ENCODE measurements at regions not wholly inside any gene's neighbourhood (a gene's known extent, or its start where the extent isn't known, plus 50 kb on each side); places are given as distances from the start of the nearest gene placed in this dataset.

DNA sequence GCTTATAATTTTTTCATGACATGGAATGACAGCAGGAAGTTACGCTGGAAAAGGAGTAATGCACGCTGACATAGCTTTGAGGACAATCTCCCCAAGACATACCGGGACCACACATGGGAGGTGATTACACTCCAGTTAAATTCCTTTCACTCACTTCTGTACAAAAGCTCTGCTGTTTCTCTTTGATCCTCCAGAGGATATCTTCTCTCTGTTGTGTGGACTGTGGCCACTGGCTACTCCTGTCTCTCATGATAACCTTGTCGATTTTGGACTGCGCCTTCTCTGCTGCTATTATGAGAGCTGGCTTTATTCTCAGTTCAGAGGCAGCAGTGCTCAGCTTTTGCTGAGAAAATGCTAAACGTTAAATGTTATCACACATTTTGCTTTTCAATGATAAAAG, 464.6 kb downstream of the FGF9 start:
- TF ChIP-seq EZH2phosphoT487 (IDR thresholded peaks at IDR 0.05; ENCODE audit: borderline replicate concordance, low read depth) (no peak), SMC3 (IDR thresholded peaks at IDR 0.05; ENCODE audit: low read depth, low read length) (no peak), POLR2AphosphoS5 (IDR thresholded peaks at IDR 0.05; ENCODE audit: low read depth, low read length) (no peak), GABPA (IDR thresholded peaks at IDR 0.05; ENCODE audit: low read depth) (no peak), CHD2 (IDR thresholded peaks at IDR 0.05; ENCODE audit: low read length, partially characterized antibody) (no peak), FOXJ3 (CRISPR knock-in tag; IDR thresholded peaks at IDR 0.05) (no peak), TEAD4 (IDR thresholded peaks at IDR 0.05; ENCODE audit: borderline replicate concordance, insufficient read depth) (no peak)
- TF ChIP-seq, protein P1, sequence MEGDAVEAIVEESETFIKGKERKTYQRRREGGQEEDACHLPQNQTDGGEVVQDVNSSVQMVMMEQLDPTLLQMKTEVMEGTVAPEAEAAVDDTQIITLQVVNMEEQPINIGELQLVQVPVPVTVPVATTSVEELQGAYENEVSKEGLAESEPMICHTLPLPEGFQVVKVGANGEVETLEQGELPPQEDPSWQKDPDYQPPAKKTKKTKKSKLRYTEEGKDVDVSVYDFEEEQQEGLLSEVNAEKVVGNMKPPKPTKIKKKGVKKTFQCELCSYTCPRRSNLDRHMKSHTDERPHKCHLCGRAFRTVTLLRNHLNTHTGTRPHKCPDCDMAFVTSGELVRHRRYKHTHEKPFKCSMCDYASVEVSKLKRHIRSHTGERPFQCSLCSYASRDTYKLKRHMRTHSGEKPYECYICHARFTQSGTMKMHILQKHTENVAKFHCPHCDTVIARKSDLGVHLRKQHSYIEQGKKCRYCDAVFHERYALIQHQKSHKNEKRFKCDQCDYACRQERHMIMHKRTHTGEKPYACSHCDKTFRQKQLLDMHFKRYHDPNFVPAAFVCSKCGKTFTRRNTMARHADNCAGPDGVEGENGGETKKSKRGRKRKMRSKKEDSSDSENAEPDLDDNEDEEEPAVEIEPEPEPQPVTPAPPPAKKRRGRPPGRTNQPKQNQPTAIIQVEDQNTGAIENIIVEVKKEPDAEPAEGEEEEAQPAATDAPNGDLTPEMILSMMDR (IDR thresholded peaks at IDR 0.05), result no peak
- TF ChIP-seq, protein P2, sequence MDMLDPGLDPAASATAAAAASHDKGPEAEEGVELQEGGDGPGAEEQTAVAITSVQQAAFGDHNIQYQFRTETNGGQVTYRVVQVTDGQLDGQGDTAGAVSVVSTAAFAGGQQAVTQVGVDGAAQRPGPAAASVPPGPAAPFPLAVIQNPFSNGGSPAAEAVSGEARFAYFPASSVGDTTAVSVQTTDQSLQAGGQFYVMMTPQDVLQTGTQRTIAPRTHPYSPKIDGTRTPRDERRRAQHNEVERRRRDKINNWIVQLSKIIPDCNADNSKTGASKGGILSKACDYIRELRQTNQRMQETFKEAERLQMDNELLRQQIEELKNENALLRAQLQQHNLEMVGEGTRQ (IDR thresholded peaks at IDR 0.05; ENCODE audit: borderline replicate concordance, low read depth, low read length), result no peak
- TF ChIP-seq, protein P3, sequence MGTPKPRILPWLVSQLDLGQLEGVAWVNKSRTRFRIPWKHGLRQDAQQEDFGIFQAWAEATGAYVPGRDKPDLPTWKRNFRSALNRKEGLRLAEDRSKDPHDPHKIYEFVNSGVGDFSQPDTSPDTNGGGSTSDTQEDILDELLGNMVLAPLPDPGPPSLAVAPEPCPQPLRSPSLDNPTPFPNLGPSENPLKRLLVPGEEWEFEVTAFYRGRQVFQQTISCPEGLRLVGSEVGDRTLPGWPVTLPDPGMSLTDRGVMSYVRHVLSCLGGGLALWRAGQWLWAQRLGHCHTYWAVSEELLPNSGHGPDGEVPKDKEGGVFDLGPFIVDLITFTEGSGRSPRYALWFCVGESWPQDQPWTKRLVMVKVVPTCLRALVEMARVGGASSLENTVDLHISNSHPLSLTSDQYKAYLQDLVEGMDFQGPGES (IDR thresholded peaks at IDR 0.05; ENCODE audit: low read depth, low read length), result no peak
- TF ChIP-seq, protein P4, sequence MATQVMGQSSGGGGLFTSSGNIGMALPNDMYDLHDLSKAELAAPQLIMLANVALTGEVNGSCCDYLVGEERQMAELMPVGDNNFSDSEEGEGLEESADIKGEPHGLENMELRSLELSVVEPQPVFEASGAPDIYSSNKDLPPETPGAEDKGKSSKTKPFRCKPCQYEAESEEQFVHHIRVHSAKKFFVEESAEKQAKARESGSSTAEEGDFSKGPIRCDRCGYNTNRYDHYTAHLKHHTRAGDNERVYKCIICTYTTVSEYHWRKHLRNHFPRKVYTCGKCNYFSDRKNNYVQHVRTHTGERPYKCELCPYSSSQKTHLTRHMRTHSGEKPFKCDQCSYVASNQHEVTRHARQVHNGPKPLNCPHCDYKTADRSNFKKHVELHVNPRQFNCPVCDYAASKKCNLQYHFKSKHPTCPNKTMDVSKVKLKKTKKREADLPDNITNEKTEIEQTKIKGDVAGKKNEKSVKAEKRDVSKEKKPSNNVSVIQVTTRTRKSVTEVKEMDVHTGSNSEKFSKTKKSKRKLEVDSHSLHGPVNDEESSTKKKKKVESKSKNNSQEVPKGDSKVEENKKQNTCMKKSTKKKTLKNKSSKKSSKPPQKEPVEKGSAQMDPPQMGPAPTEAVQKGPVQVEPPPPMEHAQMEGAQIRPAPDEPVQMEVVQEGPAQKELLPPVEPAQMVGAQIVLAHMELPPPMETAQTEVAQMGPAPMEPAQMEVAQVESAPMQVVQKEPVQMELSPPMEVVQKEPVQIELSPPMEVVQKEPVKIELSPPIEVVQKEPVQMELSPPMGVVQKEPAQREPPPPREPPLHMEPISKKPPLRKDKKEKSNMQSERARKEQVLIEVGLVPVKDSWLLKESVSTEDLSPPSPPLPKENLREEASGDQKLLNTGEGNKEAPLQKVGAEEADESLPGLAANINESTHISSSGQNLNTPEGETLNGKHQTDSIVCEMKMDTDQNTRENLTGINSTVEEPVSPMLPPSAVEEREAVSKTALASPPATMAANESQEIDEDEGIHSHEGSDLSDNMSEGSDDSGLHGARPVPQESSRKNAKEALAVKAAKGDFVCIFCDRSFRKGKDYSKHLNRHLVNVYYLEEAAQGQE (IDR thresholded peaks at IDR 0.05; ENCODE audit: low read depth, low read length), result no peak
- TF ChIP-seq, protein P5, sequence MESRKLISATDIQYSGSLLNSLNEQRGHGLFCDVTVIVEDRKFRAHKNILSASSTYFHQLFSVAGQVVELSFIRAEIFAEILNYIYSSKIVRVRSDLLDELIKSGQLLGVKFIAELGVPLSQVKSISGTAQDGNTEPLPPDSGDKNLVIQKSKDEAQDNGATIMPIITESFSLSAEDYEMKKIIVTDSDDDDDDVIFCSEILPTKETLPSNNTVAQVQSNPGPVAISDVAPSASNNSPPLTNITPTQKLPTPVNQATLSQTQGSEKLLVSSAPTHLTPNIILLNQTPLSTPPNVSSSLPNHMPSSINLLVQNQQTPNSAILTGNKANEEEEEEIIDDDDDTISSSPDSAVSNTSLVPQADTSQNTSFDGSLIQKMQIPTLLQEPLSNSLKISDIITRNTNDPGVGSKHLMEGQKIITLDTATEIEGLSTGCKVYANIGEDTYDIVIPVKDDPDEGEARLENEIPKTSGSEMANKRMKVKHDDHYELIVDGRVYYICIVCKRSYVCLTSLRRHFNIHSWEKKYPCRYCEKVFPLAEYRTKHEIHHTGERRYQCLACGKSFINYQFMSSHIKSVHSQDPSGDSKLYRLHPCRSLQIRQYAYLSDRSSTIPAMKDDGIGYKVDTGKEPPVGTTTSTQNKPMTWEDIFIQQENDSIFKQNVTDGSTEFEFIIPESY (IDR thresholded peaks at IDR 0.05; ENCODE audit: borderline replicate concordance, low read depth), result no peak

All from SK-N-SH (cell line).